ENCODE measurements at regions not wholly inside any gene's neighbourhood (a gene's known extent, or its start where the extent isn't known, plus 50 kb on each side); places are given as distances from the start of the nearest gene placed in this dataset.

GRCh38 chr4:136742333-136742732 lies 790.0 kb downstream of the PCDH18 start:
- no peak for TF ChIP-seq TCF4 (CRISPR knock-in tag; IDR thresholded peaks at IDR 0.05; ENCODE audit: borderline replicate concordance)
- no peak for TF ChIP-seq SNAI2 (CRISPR knock-in tag; IDR thresholded peaks at IDR 0.05)
- TF ChIP-seq ZFP30 (CRISPR knock-in tag; IDR thresholded peaks at IDR 0.05), result no peak
- no peak for TF ChIP-seq ARNTL (CRISPR knock-in tag; IDR thresholded peaks at IDR 0.05; ENCODE audit: borderline replicate concordance, low read depth)
- no peak for TF ChIP-seq ZNF70 (CRISPR knock-in tag; IDR thresholded peaks at IDR 0.05)
- TF ChIP-seq PATZ1 (CRISPR knock-in tag; IDR thresholded peaks at IDR 0.05; ENCODE audit: borderline replicate concordance), result no peak
- no peak for TF ChIP-seq BACH2 (CRISPR knock-in tag; IDR thresholded peaks at IDR 0.05; ENCODE audit: borderline replicate concordance)
- no peak for TF ChIP-seq ZC3H10 (CRISPR knock-in tag; IDR thresholded peaks at IDR 0.05)
- no peak for TF ChIP-seq ZNF8 (CRISPR knock-in tag; IDR thresholded peaks at IDR 0.05)
- TF ChIP-seq ESRRG (CRISPR knock-in tag; IDR thresholded peaks at IDR 0.05), result no peak
- TF ChIP-seq CREB5 (CRISPR knock-in tag; IDR thresholded peaks at IDR 0.05; ENCODE audit: low read depth), result no peak
- no peak for TF ChIP-seq ISL1 (CRISPR knock-in tag; IDR thresholded peaks at IDR 0.05)

Measured in SK-N-SH treated with all-trans-retinoic acid at 6 μM for 48 hours (cell line).